ENCODE measurements at regions not wholly inside any gene's neighbourhood (a gene's known extent, or its start where the extent isn't known, plus 50 kb on each side); places are given as distances from the start of the nearest gene placed in this dataset.

GRCh38 chr4:138537731-138538490 is 295.8 kb upstream of the SLC7A11 start:
- TF ChIP-seq GATA3 (IDR thresholded peaks at IDR 0.05; ENCODE audit: low read depth, low read length) (no peak), GATA2 (IDR thresholded peaks at IDR 0.05; ENCODE audit: low read depth, low read length) (no peak)

DNA sequence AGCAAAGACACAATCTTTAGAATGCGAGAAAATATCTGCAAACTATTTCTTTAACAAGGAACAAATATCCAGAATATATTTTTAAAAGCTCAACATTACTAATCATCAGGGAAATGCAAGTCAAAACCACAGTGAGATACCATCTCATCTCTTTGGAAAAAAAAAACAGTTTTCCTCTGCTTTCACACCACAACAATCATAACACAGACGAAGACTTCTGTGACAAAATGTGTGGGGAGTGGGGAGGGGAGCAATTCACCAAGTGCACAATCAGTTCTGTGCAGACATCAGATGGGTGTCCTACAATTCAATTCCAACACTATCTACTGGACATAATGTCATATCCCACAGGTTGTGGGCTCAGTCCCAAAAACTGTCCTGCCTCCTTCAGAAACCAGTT is 293.2 kb upstream of the SLC7A11 start:
- TF ChIP-seq GATA3 (IDR thresholded peaks at IDR 0.05; ENCODE audit: low read depth, low read length) (no peak), GATA2 (IDR thresholded peaks at IDR 0.05; ENCODE audit: low read depth, low read length) (no peak)

DNA sequence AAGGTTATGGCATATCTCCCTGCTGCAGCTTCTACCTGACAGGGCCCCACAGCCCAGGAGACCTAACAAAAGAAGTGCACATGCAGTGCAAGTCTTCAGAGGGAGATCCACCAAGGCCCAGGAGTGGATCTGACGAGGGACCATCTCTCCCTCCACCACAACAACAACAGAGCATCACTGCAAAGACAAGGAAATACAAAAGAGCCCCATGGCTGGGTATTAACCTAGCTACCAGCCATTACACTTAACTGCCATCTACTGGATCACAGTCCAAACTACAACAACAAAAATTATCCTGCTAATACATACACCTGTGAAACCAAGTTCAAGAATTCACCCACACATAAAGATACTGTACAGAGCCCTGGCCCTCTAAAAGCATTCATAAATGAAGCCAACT is 280.2 kb upstream of the SLC7A11 start:
- no peak for TF ChIP-seq GATA2 (IDR thresholded peaks at IDR 0.05; ENCODE audit: low read depth, low read length)
- no peak for TF ChIP-seq GATA3 (IDR thresholded peaks at IDR 0.05; ENCODE audit: low read depth, low read length)

- TF ChIP-seq GATA3 (IDR thresholded peaks at IDR 0.05; ENCODE audit: low read depth, low read length) (no peak), GATA2 (IDR thresholded peaks at IDR 0.05; ENCODE audit: low read depth, low read length) (no peak)
These were observed 279.7 kb upstream of the SLC7A11 start for GRCh38 chr4:138521809-138522208.

DNA sequence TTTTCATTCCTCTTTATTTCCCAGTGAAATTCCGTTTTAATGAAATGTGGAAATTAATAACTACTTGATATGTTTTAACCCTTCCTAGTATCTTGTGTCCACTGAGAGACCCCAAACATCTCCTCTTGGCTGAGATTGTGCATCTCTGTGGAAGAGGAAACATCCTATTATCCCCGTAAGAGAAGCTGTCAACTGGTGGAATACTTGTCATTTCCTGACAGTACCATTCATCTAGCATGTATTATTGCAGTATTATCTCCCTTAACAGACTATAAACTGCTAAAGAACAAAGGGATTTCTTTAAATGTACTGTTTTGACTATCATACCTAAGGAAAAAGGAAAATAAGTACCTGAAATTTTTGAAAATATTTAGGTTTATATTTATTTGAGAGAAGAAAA is 277.3 kb upstream of the SLC7A11 start:
- TF ChIP-seq GATA2 (IDR thresholded peaks at IDR 0.05; ENCODE audit: low read depth, low read length), result no peak
- no peak for TF ChIP-seq GATA3 (IDR thresholded peaks at IDR 0.05; ENCODE audit: low read depth, low read length)

DNA sequence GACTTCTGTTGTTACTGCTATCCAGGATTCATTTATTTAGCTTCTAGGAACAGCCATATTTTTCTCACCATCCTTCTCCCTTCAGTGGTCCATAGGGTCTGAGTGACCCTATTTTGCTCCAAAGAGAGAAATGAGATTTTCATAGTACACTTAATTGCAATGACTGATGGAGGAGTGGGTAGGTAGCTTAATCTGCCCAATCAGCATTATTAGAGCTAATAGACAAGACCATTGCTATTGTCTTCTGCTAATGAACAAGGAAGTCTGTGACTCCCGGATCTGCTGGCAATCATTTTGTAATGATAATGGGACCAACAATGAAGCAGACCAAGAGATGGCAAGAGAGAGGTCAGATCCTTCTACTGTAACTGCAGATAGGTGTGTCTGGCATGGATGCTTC is 271.4 kb upstream of the SLC7A11 start:
- TF ChIP-seq GATA3 (IDR thresholded peaks at IDR 0.05; ENCODE audit: low read depth, low read length) (no peak), GATA2 (IDR thresholded peaks at IDR 0.05; ENCODE audit: low read depth, low read length) (no peak)

DNA sequence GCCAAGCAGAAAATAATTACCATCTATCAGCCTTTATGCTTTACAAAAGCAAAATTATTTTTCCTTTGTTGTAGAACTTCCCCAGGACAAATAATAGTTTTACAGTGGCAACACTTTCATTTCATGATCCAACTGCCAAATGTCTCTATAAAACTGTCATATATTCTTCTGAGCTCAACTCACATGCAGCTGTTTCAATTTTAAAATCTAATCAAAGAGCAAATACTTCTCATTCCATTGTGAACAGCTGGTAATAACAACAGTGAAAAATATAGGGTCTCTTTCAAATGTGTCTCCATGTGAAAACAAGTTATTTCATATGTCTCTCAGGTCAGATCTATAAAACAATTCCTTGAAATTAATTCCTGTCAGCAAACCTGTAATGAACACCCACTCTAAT is 270.6 kb upstream of the SLC7A11 start:
- TF ChIP-seq GATA2 (IDR thresholded peaks at IDR 0.05; ENCODE audit: low read depth, low read length), result no peak
- TF ChIP-seq GATA3 (IDR thresholded peaks at IDR 0.05; ENCODE audit: low read depth, low read length), result no peak

DNA sequence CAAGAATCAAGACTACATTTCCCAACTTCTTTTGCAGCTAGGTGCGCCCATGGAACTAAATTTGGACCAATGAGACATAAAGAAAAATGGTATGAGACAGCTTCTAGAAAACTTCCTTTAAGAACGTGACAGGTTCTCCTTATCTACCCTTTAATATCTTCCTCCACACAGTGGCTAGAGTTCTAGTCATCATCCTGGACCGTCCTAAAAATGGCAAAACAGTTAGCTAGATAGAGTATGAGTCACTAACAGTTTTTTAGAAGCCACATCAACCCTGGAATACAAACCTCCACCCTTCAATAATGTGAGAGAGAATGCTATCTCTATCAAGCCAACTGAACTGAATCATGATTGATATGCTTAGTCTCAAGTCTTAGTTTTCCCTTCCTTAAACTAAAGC is 267.9 kb upstream of the SLC7A11 start:
- no peak for TF ChIP-seq GATA2 (IDR thresholded peaks at IDR 0.05; ENCODE audit: low read depth, low read length)
- no peak for TF ChIP-seq GATA3 (IDR thresholded peaks at IDR 0.05; ENCODE audit: low read depth, low read length)

DNA sequence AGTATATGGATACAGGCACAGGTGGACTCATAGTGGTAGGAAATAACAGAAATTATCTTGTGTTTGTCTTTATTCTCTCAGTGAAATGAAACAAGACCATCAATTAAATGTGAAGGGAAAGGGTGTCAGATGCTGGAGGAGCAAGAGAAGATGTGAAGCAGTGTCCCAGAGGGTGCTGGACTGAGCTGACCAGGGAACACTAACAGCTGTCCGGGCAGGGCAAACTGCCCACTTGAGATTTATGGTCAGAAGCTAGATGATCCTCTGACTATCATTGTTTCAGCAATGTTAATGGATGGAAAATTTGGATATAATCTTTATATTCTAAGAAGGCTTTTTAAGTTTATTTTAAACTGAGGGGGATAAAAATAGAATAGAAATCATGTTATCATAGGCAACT is 267.2 kb upstream of the SLC7A11 start:
- TF ChIP-seq GATA2 (IDR thresholded peaks at IDR 0.05; ENCODE audit: low read depth, low read length) (no peak), GATA3 (IDR thresholded peaks at IDR 0.05; ENCODE audit: low read depth, low read length) (no peak)

DNA sequence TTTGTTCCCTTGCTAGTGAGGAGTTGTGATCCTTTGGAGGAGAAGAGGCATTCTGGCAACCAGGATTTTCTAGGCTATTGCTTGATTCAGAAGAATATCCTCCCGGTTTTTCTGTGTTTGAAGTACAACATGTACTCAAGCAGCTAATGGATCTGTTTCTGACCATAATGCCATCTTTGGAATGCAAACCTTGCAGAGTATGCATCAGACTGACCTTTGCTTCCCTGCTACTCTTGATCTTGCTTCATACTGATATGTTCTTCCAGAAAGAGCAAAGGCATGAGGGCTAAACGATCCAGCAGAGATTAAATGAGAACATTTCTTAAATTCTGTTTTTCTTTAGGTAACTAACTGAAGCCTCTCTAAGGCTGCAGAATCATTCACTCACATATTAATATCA is 265.4 kb upstream of the SLC7A11 start:
- TF ChIP-seq GATA2 (IDR thresholded peaks at IDR 0.05; ENCODE audit: low read depth, low read length), result no peak
- no peak for TF ChIP-seq GATA3 (IDR thresholded peaks at IDR 0.05; ENCODE audit: low read depth, low read length)

GRCh38 chr4:138501614-138502013 is 259.5 kb upstream of the SLC7A11 start:
- TF ChIP-seq GATA3 (IDR thresholded peaks at IDR 0.05; ENCODE audit: low read depth, low read length) (no peak), GATA2 (IDR thresholded peaks at IDR 0.05; ENCODE audit: low read depth, low read length) (no peak)

- TF ChIP-seq GATA2 (IDR thresholded peaks at IDR 0.05; ENCODE audit: low read depth, low read length) (no peak), GATA3 (IDR thresholded peaks at IDR 0.05; ENCODE audit: low read depth, low read length) (no peak)
These were observed 258.7 kb upstream of the SLC7A11 start for GRCh38 chr4:138500869-138501268.

GRCh38 chr4:138499627-138500026 is 257.5 kb upstream of the SLC7A11 start:
- TF ChIP-seq GATA2 (IDR thresholded peaks at IDR 0.05; ENCODE audit: low read depth, low read length) (no peak), GATA3 (IDR thresholded peaks at IDR 0.05; ENCODE audit: low read depth, low read length) (no peak)

- no peak for TF ChIP-seq GATA2 (IDR thresholded peaks at IDR 0.05; ENCODE audit: low read depth, low read length)
- no peak for TF ChIP-seq GATA3 (IDR thresholded peaks at IDR 0.05; ENCODE audit: low read depth, low read length)
These were observed 252.8 kb upstream of the SLC7A11 start for GRCh38 chr4:138494931-138495330.

GRCh38 chr4:138494116-138494515 is 252.0 kb upstream of the SLC7A11 start:
- TF ChIP-seq GATA2 (IDR thresholded peaks at IDR 0.05; ENCODE audit: low read depth, low read length) (no peak), GATA3 (IDR thresholded peaks at IDR 0.05; ENCODE audit: low read depth, low read length) (no peak)

DNA sequence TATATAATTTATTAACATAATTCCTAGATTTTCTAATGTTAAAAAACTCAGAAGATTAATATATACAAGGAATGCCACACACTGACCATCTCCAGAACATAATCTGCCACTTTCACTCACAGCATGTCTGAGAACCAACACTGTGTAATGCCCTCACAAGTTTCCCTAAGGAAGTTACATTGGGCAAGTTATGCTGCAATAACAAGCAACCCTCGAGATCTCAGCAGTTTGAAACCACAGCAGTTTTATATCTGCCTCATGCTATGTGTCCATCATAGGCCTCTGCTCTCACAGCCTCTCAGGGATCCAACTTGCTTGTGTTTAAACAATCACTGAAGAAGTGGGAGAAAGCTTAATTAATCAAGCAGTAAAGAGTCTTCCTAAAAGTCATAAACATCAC is 250.0 kb upstream of the SLC7A11 start:
- no peak for TF ChIP-seq GATA2 (IDR thresholded peaks at IDR 0.05; ENCODE audit: low read depth, low read length)
- TF ChIP-seq GATA3 (IDR thresholded peaks at IDR 0.05; ENCODE audit: low read depth, low read length), result no peak

All from SH-SY5Y (cell line).